Muscle of arm (tissue), 1 donor: ENCODE measurements at regions not wholly inside any gene's neighbourhood (a gene's known extent, or its start where the extent isn't known, plus 50 kb on each side); places are given as distances from the start of the nearest gene placed in this dataset.
"Not testable (repeated sequence)": the region's sequence is repeated elsewhere in the genome, so short reads cannot be mapped to it uniquely, and the experiment has no call there.

Experiments used
- DNase-seq: peaks from one replicate; pipeline ENCODE4 v3.0.0-alpha.2; 2013

DNA sequence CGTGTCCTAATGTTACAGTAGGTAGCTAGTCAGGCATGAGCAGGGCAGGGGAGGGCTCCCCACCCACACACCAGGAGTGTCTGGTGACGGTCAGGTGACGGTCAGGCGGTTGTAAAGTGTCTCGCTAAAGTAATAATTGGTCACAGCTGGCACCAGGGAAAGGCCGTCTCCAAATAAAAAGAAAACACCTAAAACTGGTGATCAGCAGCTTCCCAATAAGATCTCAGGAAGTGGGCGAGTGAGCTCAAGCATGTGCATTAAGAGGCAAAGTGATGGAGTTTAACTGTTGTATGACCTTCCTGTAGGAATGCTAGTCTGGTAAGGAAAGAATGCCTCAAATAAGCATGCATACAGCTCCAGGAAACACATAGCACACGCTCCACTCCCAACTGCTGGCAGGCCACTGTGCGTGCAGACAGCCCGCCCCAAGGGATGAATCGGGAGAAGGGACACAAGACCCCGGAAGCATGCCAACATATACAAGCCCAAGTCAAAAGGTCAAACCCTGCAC, 177.1 kb downstream of the RNF144A start:
- no peak for DNase-seq

DNA sequence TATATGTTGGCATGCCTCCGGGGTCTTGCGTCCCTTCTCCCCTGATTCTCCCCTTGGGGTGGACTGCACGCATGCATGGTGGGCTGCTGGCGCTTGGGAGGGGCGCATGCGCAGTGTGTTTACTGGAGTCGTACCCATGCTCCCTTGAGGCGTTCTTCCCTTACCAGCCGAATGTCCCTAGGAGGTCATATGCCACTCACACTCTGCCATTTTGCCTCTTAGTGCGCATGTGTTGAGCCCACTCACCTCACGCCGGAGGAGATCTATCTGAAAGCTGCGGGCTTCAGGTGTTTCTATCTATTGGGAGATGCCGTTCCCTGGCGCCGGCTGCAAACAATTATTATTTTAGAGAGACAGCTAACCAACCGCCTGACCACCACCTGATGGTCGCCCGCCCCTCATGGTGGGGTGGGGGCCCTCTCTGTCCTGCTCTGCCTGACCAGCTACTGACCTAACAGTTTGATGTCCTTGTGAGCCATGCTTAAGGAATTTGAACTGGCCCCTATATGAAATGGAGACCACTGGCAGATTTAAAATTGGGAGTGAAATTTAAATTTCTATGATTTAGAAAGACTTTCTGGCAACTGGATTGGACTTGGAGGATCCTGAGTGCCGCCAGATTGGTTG, 179.6 kb downstream of the RNF144A start:
- no peak for DNase-seq

DNA sequence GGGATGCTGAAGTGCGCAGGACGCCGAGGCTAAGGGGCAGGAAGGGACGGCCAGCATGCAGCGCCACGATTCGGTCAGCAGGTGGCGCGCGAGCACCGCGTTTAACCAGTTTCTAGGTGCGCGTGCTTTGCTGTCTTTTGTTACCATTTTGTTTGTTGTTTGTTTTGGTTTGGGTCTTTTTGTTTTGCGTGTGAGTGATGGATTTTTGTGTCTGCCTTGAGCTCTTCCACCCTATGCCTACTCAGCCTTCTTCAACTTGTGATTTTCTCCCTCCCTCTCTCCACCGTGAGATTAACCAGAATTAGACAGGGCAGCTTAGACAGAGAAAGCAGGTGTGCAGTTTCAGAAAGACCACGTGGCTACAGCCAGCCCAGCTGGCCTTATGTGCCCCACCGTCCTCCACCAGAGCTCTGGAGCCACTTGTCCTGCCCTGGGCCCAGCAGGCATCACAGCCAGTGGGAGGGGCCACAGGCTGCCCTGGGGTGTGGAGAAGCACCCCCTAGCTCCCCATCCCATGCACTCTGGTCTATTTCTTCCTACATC, 180.2 kb downstream of the RNF144A start:
- peak; percentile 79 for DNase-seq

DNA sequence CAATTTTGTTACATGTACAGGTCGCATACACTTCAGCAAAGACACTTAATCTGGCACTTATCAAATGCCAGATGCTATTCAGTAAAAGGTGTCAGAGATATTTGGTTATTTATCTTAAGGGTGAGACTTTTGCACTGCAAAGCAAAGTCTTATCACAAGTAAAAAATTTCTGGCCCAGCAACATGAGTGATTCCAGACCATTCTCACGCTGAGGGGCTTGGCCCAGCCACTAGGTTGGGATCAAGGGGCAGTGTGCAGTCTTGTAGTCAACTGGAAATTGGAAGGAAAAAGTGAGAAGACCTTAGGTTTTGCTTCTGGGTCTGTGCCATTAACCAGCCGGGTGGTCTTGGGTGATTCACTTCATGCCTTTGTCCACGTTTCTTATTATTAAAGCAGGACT, 181.6 kb downstream of the RNF144A start:
- no peak for DNase-seq

DNA sequence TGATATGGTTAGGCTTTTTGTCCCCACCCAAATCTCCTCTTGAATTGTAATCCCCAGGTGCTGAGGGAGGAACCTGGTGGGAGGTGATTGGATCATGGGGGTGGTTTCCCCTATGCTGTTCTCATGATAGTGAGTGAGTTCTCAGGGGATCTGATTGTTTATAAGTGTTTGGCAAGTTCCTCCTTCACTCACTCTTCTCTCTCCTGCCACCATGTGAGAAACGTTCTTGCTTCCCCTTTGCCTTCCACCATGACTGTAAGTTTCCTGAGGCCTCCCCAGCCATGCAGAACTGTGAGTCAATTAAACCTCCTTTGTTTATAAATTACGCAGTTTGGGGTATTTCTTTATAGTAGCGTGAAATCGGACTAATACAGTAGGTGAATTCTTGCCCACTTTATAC, 182.5 kb downstream of the RNF144A start:
- not testable (repeated sequence) for DNase-seq

DNA sequence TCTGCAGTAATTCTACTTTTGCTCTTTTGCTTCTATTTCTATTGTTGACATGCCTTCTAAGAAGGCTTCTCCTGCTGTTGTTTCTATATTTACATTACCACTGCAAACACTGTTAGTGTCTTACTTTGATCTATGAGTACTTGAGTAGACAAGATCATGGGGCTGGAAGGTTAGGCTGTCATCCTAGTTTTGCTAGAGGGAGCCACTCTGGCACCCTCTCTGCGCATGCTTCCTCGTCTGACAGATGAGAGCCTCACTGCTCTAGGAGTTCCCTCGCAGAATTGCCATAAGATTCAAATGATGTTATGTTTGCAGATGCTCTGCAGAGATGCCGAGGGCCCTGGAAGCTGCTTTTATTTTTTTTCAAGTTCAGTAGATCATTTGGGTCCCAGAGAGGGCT, 185.6 kb downstream of the RNF144A start:
- DNase-seq: no peak

DNA sequence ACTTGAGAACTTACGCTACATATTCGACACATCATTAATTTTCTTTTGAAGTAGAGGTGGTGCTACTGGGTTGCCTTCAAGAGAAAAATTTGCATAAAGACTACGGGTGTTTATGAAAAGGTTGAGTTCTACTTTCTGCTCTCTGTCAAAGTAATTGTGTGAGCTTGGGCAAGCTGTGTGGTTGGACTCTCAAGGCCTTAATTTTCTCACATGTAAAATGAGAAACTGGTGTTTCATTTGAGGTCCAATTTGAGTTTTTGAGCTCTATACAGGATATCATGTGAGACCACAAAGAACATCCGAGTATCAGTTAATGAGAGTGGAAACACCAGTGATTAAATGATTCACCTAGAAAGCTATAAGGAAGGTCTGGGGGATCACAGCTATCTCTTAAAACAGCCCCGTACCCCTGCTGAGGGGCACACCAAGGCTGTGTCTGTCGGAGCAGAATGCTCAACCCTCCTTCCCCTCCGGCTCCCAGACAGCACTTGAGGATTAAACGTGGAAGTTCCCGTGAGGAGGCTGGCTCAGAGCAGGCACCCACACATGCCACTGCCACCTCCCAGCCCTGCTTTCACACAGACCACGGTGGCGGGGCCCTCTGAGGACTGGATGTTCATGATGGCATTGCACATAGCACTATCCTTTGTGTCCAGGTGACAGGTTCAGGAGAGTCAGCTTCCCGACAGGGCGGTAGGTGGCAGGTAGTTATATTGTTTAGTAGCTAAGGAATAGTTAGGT, 191.8 kb downstream of the RNF144A start:
- no peak for DNase-seq

DNA sequence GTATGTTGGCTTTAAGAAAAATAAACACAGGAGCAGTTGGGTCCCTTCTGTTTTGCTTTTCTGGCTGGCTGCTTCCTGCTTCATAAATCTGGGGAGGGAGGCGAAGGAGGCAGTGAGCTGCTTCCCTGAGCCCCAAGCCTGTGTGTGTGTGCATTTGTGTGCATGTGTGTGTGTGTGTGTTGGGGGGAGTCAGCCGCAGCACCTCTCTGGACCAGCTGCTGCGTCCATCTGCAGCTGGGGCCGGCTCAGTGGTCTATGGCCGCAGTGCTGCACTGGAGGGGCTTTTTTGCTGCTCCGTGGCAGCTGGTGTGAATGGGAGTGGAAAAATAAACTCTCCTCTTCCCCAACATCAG, 192.3 kb downstream of the RNF144A start:
- DNase-seq: no peak

DNA sequence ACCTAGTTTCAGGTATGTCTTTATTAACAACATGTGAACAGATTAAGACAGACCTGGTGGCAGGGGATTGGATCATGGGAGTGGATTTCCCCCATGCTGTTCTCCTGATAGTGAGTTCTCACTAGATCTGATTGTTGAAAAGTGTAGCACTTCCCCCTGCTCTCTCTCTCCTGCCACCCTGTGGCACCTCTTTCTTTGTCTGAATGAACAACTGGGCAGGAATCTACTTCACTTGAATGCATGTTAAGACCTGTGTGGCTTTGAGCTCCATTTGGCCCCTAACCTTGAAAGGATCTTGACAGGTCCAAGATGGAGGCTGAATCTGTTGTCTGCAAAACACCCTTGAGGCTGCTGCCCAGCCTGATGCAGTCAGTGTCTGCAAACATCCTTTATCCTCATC, 194.4 kb downstream of the RNF144A start:
- DNase-seq: no peak

DNA sequence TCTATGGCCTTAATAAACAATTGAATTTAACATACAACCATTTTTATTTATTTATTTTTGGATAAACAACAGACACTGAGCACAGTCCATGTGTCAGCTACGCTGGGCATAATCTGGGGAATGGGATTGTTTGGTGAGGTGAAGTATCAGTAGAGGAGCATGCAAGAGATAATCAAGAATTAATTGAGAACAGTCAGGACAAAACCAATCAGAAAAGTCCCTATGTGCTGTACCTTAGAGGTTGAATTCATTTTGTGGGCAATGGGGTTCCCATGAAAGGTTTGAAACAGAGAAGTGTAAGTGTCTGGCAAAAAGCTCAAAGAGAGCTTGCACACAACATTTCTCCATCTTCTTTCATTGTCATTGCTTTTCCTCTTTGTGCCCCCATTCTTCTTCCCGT, 198.2 kb downstream of the RNF144A start:
- no peak for DNase-seq

DNA sequence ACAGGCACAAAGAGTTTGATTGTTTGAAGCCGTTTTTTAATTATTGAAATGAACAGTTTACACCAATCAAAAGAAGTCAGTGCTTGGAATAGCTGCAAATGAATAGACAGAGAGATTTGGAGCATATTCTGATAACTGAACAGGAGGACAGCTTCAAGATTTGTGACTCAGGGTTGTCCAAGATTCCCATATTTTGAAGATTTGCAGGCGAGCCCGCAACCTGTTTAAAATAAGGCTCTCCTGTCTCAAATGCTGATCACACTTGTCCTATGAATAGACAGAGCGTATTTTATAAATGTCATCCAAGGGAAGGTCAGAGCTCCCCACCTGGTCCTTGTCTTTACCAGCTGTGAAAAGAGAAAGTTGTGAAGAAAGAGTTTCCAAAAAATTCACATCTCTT, 198.7 kb downstream of the RNF144A start:
- no peak for DNase-seq

DNA sequence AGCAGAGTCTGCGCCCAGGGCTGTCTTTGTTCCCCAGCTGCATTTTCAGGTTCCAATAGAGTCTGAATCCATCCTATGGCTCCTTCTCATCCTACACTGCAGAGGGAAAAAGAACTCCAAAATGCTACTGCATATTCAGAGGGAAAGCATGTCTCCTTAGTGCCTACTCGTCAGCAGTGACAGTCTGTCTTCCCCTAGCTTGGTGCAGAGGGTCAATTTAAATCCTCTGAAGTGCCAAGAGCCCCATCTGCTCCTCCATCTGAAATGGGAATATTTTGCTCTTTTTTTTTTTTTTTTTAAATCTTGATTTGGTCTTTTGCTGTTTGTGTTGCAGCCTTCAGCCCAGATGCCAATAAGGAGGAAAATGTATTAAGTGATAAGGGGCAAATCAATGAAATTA, 199.3 kb downstream of the RNF144A start:
- no peak for DNase-seq

DNA sequence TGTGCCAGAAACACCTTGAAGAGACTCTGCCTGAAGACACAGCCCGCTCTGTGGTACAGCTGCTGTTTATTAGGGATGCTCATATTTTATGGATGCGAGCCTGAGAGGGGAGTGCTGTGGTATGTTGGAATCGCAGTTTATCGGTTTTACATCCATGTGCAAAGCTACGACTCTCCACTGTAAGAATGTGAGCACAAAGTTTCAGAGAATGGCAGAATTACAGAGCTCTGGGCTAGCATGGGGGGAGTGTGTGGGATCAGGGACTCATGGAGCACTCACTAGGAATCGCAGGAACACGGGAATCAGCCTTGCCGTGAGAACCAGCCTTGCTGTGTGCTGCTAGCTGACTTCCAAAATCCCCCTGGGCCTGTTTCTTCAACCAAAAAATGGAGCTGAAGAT, 199.9 kb downstream of the RNF144A start:
- no peak for DNase-seq

DNA sequence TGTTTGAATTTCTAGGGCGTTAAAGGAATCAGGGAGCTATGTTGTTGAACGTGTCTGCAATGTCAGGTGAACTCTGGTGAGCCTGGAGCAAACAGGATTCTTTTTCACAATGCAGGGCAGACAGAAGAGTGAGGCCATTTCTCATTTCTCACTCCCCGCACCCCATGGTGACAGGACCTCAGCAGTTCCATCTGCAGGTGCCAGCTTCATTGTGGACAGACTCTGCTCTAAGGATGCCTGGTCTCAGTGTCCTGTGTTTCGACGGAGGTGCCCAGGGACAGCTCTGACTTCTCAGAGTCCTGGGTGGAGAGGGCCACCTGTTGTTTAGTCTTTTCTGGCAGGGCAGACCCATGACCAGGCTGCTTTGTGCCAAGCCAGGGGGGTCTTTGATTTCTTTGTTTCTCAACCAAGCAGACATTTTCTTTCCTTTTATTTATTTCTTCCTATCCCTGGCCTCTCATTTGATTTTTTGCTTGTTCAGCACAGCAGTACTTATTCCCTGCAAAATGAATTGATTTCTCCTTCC, 201.5 kb downstream of the RNF144A start:
- no peak for DNase-seq

DNA sequence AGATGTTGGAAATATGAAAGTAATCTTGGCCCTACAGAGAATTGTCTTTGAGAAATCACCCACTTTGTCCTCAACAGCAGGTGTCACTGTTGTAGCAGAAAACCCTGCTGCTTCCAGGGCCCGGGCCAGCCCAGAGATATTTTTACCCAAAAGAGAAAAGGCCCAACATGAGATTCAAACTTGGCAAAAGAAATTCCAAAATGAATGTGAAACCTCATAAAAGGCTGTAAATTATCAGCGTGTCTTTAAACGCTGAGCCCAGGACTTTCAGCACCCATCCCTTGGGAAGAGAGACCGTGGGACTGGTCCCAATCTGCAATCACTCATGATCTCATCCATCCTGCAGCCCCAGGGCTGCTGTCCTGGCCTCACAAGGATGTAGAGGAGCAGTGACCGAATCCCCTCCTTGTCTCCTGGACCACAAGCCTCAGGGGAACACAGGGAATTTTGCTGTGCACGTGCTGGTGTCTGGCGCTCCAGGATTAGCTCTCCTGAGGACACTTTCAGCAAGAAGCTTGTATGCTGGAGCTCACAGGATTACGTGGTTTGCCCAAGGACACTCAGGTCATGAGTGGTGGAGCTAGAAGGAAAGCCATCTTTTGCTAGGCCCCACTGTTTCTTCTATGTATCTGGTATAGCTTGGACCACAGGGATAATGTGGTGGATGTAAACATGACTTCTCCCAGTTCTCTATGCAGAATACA, 202.1 kb downstream of the RNF144A start:
- peak; percentile 74 for DNase-seq

DNA sequence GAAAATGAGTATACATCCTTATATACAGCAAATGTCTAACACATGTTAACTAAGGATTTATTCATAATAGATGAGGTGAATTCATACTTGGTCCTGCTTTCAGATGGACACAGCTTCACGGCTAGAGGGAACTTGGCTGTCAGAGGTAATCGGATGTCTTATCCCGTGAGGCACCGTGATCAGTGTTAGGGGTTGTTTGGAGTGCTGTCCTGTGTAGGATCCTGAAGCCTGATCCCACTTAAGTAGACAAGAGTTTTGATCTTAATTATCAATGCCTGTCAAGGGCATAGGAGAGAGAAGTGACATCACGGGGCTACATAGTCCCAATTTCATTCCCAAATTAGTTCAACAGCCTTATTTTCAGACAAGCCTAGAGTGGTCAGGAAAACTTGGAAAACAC, 204.6 kb downstream of the RNF144A start:
- DNase-seq: no peak

DNA sequence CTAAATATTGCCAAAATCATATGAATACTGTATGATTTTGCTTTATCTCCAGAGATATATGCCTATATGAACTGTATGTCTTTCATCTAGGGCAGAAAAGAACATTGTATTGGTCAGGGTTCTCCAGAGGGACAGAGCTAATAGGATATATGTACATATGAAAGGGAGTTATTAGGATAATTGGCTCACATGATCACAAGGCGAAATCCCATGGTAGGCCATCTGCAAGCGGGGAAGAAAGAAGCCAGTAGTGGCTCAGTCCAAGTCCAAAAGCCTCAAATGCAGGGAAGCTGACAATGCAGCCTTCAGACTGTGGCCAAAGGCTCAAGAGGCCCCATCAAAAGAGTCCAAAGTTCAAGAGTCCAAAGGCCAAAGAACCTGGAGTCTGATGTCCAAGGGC, 209.9 kb downstream of the RNF144A start:
- no peak for DNase-seq

DNA sequence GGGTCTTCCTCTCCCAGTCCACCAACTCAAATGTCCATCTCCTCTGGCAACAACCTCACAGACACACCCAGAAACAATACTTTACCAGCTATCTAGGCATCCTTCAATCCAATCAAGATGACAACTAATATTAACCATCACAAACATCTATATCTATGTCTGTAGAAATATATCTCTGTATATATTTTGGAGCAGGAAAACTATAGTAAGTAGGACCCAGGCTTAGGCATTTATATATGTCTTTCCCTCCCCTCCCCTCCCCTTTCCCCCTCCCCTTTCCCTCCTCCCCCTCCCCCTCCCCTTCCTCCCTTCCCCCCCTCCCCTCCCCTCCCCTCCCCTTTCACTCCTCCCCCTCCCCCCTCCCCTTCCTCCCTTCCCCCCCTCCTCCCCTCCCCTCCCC, 210.5 kb downstream of the RNF144A start:
- DNase-seq: no peak

DNA sequence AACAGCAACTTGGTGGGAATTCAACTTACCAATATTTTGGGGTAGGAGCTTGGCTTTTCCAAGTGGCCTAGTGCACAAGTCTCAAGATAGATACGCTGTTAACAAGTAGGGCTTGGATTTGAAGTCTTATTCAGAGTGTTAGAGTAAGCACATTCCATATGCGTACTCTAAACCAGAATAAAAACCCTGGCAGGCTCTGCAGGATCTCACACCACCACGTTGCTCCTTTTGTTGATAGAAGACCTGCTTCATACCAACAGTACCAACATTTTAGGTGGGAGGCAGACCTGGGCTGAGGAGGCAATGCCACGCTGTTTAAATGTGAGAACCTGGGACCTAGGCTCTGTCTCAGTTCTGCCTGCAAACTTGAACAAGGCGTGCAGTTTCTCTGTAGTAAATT, 214.0 kb downstream of the RNF144A start:
- DNase-seq: no peak

DNA sequence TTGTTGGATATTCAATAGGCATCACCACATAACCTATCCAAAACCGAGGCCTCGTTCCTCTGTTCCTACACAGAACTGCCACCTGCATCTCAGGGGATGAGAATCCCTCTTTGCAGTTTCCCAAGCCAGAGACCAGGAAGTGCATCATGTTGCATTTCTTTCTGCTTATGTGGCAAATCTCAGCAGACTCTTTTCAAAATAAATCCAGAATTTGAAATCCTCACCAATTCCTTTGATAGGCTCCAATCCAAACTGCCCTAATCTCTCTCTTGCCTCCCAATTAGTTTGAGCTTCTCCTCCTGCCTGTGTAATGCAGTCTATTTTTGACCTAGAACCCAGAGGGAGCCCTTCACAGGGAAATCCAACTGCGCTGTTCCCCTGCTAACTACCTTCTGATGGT, 215.5 kb downstream of the RNF144A start:
- no peak for DNase-seq

DNA sequence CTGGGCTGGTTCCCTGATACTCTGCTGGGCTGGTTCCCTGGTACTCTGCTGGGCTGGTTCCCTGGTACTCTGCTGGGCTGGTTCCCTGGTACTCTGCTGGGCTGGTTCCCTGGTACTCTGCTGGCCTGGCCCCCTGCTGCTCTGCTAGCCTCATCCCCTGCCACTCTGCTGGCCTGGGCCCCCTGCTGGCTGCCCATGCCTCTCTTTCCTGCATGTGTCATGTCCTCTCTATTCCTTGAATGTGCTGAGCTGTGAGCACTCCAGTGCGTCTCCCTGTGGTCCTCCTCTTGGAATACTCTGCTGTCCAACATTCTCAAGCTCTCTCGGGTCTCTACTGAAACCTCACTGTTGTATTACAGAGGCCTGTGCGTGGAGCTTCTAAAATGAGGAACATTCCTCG, 216.3 kb downstream of the RNF144A start:
- no peak for DNase-seq

DNA sequence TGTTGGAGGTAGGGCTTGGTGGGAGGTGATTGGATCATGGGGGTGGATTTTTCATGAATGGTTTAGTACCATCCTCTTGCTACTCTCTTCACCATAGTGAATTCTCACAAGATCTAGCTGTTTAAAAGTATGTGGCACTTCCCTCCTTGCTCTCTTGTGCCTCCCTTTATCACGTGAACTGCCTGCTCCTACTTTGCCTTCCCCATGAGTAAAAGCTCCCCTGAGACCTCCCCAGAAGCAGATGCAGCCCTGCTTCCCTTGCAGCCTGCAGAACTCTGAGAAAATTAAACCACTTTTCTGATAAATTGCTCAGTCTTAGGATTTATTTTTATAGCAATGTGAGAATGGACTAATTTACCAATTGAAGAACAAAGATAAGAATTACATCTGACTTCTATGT, 223.1 kb downstream of the RNF144A start:
- no peak for DNase-seq

DNA sequence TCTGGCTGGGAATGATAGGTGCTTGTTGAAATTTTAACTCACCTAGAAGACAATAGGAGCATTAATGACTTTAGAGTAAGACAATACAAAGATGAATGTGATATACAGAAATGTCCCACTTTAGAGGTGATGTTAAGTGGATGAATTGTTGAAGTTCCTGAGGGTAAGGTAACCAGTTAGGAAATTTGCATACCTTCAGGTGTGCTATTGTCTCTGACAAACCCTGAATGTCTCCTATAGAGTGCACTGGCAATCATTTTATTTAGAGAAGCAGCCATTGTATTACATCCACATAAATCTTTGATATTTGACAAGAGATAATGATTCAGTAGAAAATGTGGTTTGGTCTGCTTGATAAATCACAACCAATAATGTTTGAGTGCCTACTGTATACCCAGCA, 228.5 kb downstream of the RNF144A start:
- no peak for DNase-seq
